ENCODE measurements at regions not wholly inside any gene's neighbourhood (a gene's known extent, or its start where the extent isn't known, plus 50 kb on each side); places are given as distances from the start of the nearest gene placed in this dataset.

- TF ChIP-seq ZMAT4 (CRISPR knock-in tag; IDR thresholded peaks at IDR 0.05): no peak
- TF ChIP-seq CTCF (IDR thresholded peaks at IDR 0.05): no peak
- TF ChIP-seq MAX (CRISPR knock-in tag; IDR thresholded peaks at IDR 0.05): no peak
- no peak for TF ChIP-seq CREB1 (CRISPR knock-in tag; IDR thresholded peaks at IDR 0.05)
- TF ChIP-seq JUN (CRISPR knock-in tag; IDR thresholded peaks at IDR 0.05): no peak
- TF ChIP-seq FOXJ3 (CRISPR knock-in tag; IDR thresholded peaks at IDR 0.05; ENCODE audit: borderline replicate concordance): no peak
- TF ChIP-seq TEAD4 (CRISPR knock-in tag; IDR thresholded peaks at IDR 0.05): no peak
- no peak for TF ChIP-seq TEAD1 (CRISPR knock-in tag; IDR thresholded peaks at IDR 0.05)
- TF ChIP-seq ZSCAN18 (CRISPR knock-in tag; IDR thresholded peaks at IDR 0.05): no peak
- no peak for TF ChIP-seq ATF6 (CRISPR knock-in tag; IDR thresholded peaks at IDR 0.05)
Measured at GRCh38 chr2:175619179-175620045, 382.7 kb downstream of the LNPK start.
